ENCODE measurements at regions not wholly inside any gene's neighbourhood (a gene's known extent, or its start where the extent isn't known, plus 50 kb on each side); places are given as distances from the start of the nearest gene placed in this dataset.
"Not testable (repeated sequence)": the region's sequence is repeated elsewhere in the genome, so short reads cannot be mapped to it uniquely, and the experiment has no call there.

DNA sequence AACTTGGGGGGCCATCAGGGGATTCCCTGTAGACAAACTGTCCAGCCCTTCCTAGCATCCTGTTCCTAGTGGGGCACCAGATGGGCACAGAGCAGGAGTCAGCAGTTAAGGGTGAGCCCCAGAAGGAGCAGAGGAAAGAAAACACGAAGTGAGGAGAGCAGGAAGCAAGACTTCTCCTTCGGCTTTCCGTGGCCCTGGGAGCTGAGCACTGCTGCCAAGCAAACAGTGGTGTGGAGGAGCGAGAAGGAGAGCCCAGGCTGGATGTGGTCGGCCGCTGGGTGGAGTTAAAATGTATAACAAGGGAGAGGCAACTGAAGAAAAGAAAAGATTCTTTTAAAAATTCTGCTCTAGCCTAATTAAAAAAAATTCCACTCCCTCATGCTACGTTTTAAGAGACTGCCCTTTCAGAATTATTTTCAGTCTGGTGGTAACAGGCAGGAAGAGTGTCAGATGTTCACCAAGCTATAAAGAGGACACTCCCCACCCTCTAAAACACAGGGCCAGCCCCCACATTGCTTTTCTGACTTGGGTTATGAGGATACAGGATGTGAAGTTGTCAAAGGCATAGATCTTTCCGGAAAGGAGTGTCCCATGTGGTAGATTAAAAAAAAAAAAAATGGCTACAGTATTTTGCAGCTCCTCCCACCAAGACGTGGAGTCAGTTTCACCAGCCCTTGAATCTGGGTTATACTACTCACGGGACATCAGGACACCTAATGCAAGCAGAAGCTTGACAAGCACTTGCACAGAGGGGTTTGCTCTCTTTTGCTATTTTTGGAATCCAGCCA lies 74.9 kb upstream of the ZFHX3 start:
- Histone ChIP-seq H3K36me3 (ENCODE audit: control insufficient read depth, insufficient read depth, low read length) (no peaks in the 10 kb centered on the region), H3K9me3 (ENCODE audit: control insufficient read depth, low read length) (no peaks in the 10 kb centered on the region), H3K4me3 (ENCODE audit: low read length) (no peak overlapping the region), H3K9ac (ENCODE audit: low read length) (no peak overlapping the region), H3K27me3 (ENCODE audit: control insufficient read depth, insufficient read depth, low read length) (no peaks in the 10 kb centered on the region), H3K4me1 (ENCODE audit: control insufficient read depth, insufficient read depth, low read length) (no peaks in the 10 kb centered on the region)

DNA sequence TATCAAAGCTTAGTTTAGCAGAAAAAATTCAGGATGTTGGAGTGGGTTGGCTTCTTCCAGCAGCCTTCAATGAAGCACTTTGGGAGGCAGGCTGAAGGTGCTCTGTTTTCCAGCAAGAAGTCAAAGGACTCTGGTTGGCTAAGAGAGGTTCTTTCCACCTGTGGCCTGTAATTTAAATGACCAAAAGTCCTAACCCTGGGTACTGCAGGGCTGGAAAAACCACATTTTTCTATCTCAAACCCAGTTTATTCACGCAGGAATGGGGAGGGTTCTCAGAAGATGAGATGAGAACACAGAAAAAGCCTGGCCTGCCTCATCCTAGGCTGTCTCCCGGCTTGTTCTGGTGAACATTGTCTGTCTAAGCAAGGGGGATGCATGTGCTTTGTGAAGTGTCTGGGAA lies 68.6 kb upstream of the ZFHX3 start:
- no peaks in the 10 kb centered on the region for H3K36me3 ChIP-seq (ENCODE audit: control insufficient read depth, insufficient read depth, low read length)
- H3K4me1 ChIP-seq (ENCODE audit: control insufficient read depth, insufficient read depth, low read length), result no peaks in the 10 kb centered on the region

DNA sequence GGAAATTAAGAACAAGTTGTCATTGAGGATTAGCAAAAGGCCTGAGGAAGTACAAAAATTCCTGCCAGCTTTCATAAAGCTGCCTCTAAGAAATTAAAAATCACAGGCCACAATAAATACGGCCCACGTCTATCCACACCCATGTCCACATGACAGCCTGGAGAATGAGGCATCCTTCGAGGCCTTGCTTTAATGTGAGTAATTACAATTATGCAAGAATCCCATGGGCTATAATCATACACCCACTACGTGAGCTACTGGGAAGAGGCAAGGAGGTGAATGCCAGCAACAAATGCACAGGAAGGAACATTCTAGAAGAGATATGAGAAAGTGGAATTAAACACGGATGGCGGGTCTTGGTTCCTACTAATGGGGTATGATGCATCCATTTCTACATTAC lies 65.4 kb upstream of the ZFHX3 start:
- Histone ChIP-seq H3K36me3 (ENCODE audit: control insufficient read depth, insufficient read depth, low read length) (no peaks in the 10 kb centered on the region), H3K4me1 (ENCODE audit: control insufficient read depth, insufficient read depth, low read length) (no peaks in the 10 kb centered on the region), H3K4me3 (ENCODE audit: low read length) (no peak overlapping the region), H3K9me3 (ENCODE audit: control insufficient read depth, low read length) (no peaks in the 10 kb centered on the region), H3K27me3 (ENCODE audit: control insufficient read depth, insufficient read depth, low read length) (no peaks in the 10 kb centered on the region), H3K9ac (ENCODE audit: low read length) (no peak overlapping the region)

More for the DNA sequence above, 68.6 kb upstream of the ZFHX3 start:
- H3K27me3 ChIP-seq (ENCODE audit: control insufficient read depth, insufficient read depth, low read length), result no peaks in the 10 kb centered on the region
- no peaks in the 10 kb centered on the region for H3K9me3 ChIP-seq (ENCODE audit: control insufficient read depth, low read length)
- no peak overlapping the region for H3K4me3 ChIP-seq (ENCODE audit: low read length)
- no peak overlapping the region for H3K9ac ChIP-seq (ENCODE audit: low read length)

DNA sequence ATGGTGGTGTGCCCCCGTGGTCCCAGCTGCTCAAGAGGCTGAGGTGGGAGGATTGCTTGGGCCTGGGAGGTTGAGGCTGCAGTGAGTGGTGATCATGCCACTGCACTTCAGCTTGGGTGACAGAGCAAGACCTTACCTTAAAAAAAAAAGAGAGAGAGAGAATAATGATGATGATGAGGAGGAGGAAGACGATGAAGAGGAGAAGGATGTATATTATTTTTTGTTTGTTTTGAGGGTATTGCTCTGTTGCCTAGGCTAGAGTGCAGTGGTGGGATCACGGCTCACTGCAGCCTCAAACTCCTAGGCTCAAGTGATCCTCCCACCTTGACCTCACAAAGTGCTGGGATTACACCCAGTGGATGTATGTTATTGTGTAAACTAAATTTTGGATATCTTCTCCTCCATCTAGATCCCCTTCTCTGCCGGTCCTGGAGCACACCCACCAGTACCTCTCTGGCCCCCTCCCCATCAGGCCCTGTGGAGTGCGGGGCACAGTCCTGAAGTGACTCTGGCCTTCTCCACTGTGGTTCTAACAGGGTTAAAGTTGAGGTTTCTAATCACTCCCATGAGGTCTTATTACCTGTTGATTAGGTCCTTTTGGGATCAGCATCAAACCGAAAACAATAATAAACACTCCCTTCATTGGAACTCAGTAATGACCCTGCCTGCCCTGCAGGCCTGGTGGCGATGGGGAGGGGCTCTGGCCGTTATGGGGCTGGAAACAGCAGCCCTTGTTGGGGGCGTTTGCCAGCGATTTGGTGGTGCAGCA lies 60.5 kb upstream of the ZFHX3 start:
- no peaks in the 10 kb centered on the region for H3K27me3 ChIP-seq (ENCODE audit: control insufficient read depth, insufficient read depth, low read length)
- no peaks in the 10 kb centered on the region for H3K4me1 ChIP-seq (ENCODE audit: control insufficient read depth, insufficient read depth, low read length)
- H3K9ac ChIP-seq (ENCODE audit: low read length), result no peak overlapping the region
- H3K36me3 ChIP-seq (ENCODE audit: control insufficient read depth, insufficient read depth, low read length), result no peaks in the 10 kb centered on the region
- H3K4me3 ChIP-seq (ENCODE audit: low read length), result no peak overlapping the region
- H3K9me3 ChIP-seq (ENCODE audit: control insufficient read depth, low read length), result no peaks in the 10 kb centered on the region

DNA sequence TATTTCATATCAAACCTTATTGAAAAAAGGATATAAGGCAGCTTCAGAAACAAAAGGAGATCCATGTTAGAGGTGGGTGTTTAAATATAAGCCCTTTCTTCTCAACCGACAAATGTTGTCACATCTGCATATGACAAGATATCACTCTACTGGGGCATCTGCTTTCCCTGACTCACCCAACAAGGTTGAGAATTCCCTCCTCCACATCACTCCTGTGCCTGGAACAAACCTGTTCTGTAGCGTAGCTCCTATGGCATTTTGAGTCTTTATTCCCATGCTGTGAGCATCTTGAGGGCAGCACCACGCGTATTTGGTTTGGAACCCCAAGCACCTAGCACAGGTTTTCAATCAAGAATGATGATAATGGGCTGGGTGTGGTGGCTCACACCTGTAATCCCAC lies 59.4 kb upstream of the ZFHX3 start:
- Histone ChIP-seq H3K9me3 (ENCODE audit: control insufficient read depth, low read length) (no peaks in the 10 kb centered on the region), H3K27me3 (ENCODE audit: control insufficient read depth, insufficient read depth, low read length) (no peaks in the 10 kb centered on the region), H3K4me3 (ENCODE audit: low read length) (no peak overlapping the region), H3K4me1 (ENCODE audit: control insufficient read depth, insufficient read depth, low read length) (no peaks in the 10 kb centered on the region), H3K9ac (ENCODE audit: low read length) (no peak overlapping the region), H3K36me3 (ENCODE audit: control insufficient read depth, insufficient read depth, low read length) (no peaks in the 10 kb centered on the region)

DNA sequence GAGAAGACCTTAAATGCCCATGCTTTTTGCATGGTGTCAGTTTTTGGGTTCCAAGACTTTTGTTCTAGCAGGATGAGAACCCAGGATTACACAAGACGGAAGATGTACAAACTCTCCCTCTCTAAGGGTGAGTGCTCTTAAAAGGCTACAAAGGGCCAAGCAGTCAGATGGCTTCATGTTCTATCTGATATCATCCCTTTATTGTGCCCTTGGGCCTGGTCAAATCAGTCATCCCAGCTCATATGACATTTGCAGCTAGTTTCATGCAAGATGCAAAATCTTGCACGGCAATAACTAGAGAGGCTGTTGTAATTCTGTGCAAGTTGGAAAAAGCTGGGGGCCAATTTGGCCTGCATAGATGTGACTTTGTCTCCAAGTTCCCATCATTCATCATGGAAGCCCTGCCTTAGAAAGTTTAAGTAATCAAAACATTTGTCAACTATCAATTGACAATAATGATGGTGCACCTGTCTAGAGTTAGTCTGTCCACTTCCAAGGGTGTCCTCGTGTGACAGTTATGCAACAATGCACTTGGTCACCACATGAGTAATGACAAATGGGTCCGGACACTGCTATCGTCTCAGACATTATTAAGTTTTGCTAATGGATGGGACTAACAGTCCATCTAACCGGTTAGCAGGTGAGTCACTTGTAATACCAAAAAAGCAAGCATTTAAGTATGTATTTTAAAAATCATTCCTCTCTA lies 58.6 kb upstream of the ZFHX3 start:
- H3K4me3 ChIP-seq (ENCODE audit: low read length), result no peak overlapping the region
- no peaks in the 10 kb centered on the region for H3K36me3 ChIP-seq (ENCODE audit: control insufficient read depth, insufficient read depth, low read length)
- H3K27me3 ChIP-seq (ENCODE audit: control insufficient read depth, insufficient read depth, low read length), result no peaks in the 10 kb centered on the region
- no peak overlapping the region for H3K9ac ChIP-seq (ENCODE audit: low read length)
- H3K4me1 ChIP-seq (ENCODE audit: control insufficient read depth, insufficient read depth, low read length), result no peaks in the 10 kb centered on the region
- no peaks in the 10 kb centered on the region for H3K9me3 ChIP-seq (ENCODE audit: control insufficient read depth, low read length)

DNA sequence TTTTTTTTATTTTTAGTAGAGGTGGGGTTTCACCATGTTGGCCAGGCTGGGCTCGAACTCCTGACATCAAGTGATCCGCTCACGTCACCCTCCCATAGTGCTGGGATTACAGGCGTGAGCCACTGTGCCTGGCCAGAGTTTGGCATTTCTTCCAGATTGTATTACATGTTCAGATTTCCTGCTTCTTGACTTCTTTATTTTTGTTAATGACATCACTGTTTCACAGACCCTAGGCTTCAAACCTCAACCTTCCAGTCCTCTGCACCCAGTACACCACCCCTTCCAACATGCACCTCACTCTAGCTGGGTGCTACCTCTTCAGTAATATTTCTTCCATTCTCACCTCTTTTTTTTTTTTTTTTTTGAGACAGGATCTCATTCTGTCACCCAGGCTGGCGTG lies 53.6 kb upstream of the ZFHX3 start:
- Histone ChIP-seq H3K9me3 (ENCODE audit: control insufficient read depth, low read length) (no peaks in the 10 kb centered on the region), H3K27me3 (ENCODE audit: control insufficient read depth, insufficient read depth, low read length) (no peaks in the 10 kb centered on the region), H3K4me3 (ENCODE audit: low read length) (no peak overlapping the region), H3K36me3 (ENCODE audit: control insufficient read depth, insufficient read depth, low read length) (no peaks in the 10 kb centered on the region), H3K4me1 (ENCODE audit: control insufficient read depth, insufficient read depth, low read length) (no peaks in the 10 kb centered on the region), H3K9ac (ENCODE audit: low read length) (no peak overlapping the region)

DNA sequence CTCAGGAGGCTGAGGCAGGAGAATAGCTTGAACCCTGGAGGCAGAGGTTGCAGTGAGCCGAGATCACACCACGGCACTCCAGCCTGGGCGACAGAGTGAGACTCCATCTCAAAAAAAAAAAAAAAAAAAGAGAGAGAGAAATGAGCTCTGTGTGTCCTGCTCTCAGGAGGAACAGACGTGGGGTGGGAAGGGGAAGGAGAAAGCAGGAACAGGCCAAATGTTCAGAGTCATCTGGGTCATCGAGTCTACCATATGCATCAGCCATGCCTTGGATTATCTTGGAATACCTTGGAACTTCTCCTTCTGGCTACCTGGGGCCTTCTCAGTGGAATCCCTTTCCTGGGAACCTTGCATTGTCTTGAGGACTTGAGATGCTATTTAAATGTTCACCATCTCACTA lies 51.7 kb upstream of the ZFHX3 start:
- not testable (repeated sequence) for H3K27me3 ChIP-seq (ENCODE audit: control insufficient read depth, insufficient read depth, low read length); H3K4me3 ChIP-seq (ENCODE audit: low read length); H3K36me3 ChIP-seq (ENCODE audit: control insufficient read depth, insufficient read depth, low read length); H3K9ac ChIP-seq (ENCODE audit: low read length); H3K4me1 ChIP-seq (ENCODE audit: control insufficient read depth, insufficient read depth, low read length); H3K9me3 ChIP-seq (ENCODE audit: control insufficient read depth, low read length)
